GM19468 (cell line): ENCODE measurements at regions not wholly inside any gene's neighbourhood (a gene's known extent, or its start where the extent isn't known, plus 50 kb on each side); places are given as distances from the start of the nearest gene placed in this dataset.
"Not testable (repeated sequence)": the region's sequence is repeated elsewhere in the genome, so short reads cannot be mapped to it uniquely, and the experiment has no call there.

Source experiments
- ATAC-seq: cut with Tn5 transposase; IDR thresholded peaks from one replicate; pipeline ENCODE4 v1.9.1; 2021; ENCODE audit warnings: mild to moderate bottlenecking, moderate library complexity, moderate number of reproducible peaks; ENCODE audit not compliant: unreplicated experiment; ENCODE audit errors: extremely low read depth

- ATAC-seq, result not testable (repeated sequence)
Observed at GRCh38 chrX:11007076-11007475, 104.1 kb upstream of the HCCS start.

GRCh38 chrX:11010476-11010875 is 100.7 kb upstream of the HCCS start:
- no peak for ATAC-seq

GRCh38 chrX:11016728-11017127 is 94.4 kb upstream of the HCCS start:
- no peak for ATAC-seq

DNA sequence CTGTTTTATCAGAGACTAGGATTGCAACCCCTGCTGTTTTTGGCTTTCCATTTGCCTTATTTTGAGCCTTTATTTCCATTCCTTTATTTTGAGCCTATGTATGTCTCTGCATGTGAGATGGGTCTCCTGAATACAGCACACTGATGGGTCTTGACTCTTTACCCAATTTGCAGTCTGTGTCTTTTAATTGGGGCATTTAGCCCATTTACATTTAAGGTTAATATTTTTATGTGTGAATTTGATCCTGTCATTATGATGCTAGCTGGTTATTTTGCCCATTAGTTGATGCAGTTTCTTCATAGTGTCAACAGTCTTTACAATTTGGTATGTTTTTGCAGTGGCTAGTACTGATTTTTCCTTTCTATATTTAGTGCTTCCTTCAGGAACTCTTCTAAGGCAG is 88.5 kb upstream of the HCCS start:
- not testable (repeated sequence) for ATAC-seq

GRCh38 chrX:11039926-11040325 is 71.2 kb upstream of the HCCS start:
- no peak for ATAC-seq

DNA sequence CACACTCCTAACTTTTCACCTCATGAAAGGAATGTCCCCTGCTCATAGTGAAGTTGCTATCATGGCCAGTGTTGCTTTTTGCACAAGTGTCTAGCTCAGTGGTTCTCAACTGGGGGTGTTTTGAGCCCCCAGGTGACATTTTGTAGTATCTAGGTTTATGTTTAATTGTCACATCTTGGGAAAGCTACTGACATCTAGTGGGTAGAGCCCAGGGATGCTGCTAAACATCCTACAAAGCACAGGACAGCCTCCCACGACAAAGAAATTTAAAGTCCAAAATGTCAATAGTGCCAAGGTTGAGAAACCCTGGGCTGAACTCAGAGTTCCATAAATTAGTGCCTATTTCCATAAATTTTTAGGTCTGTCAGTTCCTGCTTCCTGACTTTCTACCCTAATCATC is 70.7 kb upstream of the HCCS start:
- no peak for ATAC-seq

DNA sequence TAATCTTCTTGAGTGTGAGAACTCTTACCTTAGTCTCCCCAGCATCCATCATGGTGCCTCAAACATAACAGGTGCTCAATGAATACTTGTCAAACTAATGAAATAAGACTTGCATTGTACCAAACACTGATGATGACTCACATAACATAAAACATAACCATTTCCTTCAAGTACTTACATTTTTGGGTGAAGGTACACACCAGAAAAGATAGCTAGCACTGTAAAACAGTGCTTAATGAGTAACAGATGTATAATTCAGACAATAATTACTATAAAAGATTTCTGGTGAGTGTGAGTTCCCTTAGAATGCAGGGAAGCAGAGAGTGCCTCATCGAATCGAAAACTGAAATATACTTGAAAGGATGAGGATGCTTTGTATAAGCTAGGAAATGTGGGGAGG is 70.1 kb upstream of the HCCS start:
- no peak for ATAC-seq

DNA sequence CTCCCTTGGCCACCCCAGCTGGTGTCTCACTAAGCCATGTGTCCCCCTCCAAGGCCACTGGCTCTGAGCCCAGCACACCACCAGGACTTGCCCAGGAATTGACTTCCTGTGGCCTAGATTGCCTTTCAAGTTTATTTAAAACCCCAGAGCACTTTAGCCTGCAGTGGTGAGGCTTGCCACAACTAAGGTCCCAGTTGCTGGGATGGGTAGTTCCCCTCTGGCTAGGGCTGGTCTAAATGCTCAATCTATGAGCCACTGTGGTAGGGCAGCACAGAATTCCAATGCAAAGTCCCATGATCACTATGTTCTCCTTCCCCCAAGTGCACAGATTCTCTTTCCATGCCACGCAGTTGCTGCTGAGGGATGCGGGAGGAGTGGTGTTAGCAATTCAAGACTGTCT is 61.1 kb upstream of the HCCS start:
- no peak for ATAC-seq

GRCh38 chrX:11053351-11053750 is 57.8 kb upstream of the HCCS start:
- ATAC-seq, result no peak

DNA sequence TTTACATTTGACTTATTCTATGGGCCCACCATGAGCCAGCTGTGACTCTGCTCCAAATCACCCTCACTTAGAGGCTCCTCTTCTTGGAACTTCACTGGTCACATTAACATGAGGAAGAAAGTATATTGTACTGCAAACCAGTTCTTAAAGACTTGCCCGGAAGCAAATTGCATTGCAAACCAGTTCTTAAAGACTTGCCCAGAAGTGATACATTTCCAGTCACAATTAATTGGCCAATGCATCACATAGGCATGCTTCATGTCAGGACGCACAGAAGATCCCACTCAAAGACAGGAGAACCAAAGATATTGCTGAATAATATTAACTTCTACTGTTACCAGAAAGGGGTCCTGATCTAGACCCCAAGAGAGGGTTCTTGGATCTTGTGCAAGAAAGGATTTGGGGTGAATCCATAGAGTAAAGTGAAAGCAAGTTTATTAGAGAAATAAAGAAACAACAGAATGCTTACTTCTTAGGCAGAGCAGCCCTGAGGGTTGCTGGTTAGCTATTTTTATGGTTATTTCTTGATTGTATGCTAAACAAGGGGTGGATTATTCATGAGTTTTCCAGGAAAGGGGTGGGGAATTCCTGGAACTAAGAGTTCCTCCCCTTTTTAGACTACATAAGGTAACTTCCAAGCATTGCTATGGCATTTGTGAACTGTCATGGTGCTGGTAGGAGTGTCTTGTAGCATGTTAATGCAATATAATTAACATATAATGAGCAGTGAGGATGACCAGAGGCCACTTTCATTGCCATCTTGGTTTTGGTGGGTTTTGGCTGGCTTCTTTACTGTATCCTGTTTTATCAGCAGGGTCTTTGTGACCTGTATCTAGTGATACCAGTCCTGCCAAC is 54.6 kb upstream of the HCCS start:
- no peak for ATAC-seq

DNA sequence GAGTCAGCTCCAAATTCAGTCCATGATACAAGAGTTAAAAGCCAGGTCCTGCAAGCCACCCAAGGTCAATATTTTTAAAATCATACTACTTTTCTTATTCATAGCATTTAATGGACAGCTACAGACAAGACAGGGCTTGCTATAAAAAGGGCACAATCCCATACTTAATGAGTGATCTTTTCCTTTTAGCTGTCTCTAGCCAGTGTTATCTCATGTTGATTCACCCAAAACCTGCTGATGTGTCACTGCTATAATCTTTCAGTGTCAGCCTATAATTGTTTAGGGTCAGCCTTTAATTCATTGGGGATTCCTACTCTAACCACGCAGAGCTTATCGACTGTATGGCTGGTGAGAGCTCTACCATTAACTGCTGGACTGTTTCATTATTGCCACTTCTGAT is 51.2 kb upstream of the HCCS start:
- ATAC-seq, result no peak
